DMS79 (cell line): ENCODE measurements at regions not wholly inside any gene's neighbourhood (a gene's known extent, or its start where the extent isn't known, plus 50 kb on each side); places are given as distances from the start of the nearest gene placed in this dataset.
"Not testable (repeated sequence)": the region's sequence is repeated elsewhere in the genome, so short reads cannot be mapped to it uniquely, and the experiment has no call there.

Experiments
- DNase-seq: peaks from one replicate; lab custom pipeline; 2025; lab: John Stamatoyannopoulos, UW

DNA sequence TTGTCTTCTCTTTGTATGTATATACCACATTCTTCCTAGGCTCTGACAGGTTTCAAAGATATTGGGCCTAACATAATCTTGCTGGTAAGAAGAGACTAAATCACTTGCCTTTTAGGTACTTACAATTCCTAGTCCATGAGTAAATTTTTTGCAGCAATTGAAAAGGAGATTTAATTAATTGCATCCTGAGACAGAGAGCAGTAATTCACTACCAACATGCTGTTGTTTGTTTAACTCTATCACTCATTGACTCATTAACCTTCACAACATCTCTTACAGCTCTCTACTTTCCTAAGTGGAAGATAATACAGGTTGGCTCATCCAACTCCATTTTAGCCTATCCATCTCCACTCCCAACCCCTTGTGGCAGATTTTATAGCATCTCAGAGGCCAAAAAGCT, 280.4 kb downstream of the ALDH8A1 start:
- no peak for DNase-seq

DNA sequence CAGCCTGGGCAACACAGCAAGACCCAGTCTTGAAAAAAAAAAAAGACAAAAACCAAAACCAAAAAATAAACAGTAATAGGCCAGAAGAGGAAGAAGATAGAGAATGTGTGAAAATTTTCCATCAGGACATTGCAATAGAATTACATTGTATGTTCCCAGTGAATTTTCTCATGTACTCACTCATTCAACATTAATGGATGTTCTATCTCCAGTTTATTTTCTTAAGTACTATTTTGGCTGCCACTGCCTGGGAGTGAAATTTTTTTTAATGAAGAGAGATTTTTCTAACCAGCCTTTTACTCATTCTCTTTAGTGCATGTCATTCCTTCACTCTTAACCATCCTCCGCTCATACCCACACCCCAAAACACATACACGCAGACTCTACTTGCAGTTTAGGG, 282.8 kb downstream of the ALDH8A1 start:
- no peak for DNase-seq

DNA sequence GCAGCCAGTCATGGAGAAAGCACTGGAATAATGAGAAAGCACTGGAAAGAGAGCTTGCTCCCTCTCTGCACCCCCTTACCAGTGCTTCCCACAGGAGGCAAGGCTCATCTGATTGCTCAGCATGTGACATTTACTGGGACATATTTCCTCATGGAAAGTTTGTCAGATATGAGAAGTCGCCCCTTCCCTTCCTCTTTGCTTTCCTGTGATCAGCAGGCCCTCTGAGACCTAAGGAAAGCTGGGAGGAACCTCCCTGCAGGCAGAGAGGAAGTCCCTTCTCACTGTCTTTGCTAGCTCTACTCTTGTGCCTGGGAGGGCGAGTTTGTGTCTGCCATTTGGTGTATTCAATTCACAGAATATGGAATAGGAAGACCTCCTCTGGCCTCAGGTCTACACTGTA, 283.8 kb downstream of the ALDH8A1 start:
- DNase-seq, result no peak

- no peak for DNase-seq
Measured at GRCh38 chr6:134665029-134665723, 284.7 kb downstream of the ALDH8A1 start.

GRCh38 chr6:134663800-134664535, 285.9 kb downstream of the ALDH8A1 start:
- DNase-seq, result no peak

- DNase-seq, result no peak
Measured at GRCh38 chr6:134663356-134663755, 286.5 kb downstream of the ALDH8A1 start.

- DNase-seq, result no peak
Measured at GRCh38 chr6:134662077-134662700, 287.7 kb downstream of the ALDH8A1 start.

DNA sequence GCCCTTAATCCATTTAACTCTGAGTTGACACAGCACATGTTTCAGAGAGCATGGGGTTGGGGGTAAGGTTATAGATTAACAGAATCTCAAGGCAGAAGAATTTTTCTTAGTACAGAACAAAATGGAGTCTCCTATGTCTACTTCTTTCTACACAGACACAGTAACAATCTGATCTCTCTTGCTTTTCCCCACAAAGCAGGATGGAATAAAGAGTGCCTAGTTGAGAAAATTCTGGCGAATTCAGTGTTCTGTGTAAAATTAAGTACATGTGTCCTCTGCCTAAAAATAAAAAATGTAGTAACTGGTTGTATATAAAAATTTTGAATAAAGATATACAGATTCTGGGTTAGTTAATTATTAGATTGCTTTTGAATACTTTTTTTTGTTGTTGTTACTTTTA, 290.0 kb downstream of the ALDH8A1 start:
- not testable (repeated sequence) for DNase-seq

DNA sequence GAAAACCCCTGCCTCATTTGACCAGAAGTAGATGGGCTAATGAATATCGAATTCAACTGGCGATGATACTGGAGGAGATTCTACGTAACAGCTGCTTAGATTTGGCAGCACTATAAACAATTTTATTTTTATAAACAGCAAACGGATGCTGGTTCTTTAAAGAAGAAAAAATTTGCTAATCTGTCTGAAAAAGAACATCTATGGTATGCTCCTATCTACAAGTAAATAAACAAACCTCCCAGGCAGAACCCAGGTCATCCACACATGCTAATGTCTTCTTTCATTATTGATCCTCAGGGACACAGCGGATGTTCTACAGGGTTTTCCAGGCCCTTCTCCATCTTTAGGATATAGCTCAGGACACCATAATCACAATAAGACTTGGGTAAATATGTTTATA, 291.3 kb downstream of the ALDH8A1 start:
- DNase-seq, result no peak

DNA sequence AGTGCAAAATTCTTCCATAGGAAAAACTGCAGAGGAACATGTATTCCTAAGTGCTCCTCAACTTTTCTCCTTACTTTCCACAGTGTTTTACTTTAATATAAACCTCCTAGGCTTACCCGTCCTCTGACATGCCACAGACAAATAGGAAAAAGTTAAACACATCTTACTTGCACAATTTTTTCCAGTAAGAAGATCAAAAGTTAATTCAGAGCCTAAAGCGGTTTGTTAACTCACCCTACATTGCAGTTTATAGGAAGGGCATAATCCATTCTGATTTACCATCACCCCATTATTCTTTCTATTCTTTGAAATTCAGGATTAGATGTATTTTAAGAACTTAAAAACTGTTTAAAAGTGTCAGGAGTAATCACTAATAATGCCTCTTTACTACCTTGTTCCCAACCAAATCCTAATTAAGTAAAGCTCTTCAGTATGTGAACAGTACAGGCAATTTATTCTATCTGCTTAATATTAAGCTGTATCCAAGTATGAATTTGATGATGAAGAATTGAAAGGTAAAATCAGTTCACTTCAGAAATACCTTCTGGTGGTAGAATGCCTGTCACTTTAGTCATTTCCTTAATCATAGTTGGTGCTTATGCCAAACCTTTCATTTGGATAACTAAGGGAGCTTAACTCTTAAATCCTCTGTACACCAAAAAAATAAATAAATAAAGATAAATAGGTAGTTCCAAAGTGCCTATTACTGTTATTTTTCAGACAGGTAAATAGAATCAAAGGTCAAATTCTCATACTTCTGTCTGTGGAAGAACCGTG, 292.0 kb downstream of the ALDH8A1 start:
- no peak for DNase-seq

DNA sequence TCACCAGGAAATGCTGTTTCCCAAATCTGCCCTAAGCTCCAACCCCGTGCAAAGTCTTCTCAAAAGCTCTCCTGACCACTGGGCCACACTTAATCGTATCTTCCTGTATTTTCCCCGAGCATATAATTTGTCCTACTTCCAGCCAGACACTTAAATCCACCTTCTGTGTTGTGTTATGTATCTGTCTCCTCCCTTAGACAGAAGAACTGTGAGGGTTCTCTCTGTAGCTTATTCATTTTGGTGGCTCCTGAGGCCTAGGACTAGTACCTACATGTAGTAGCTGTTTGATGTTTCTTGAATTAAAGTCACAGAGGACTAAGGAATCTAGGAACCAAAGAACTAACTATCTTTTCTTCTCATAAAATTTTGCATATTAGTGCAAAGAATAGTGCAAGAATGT, 292.6 kb downstream of the ALDH8A1 start:
- DNase-seq, result no peak

GRCh38 chr6:134654751-134655150, 295.1 kb downstream of the ALDH8A1 start:
- DNase-seq, result no peak

DNA sequence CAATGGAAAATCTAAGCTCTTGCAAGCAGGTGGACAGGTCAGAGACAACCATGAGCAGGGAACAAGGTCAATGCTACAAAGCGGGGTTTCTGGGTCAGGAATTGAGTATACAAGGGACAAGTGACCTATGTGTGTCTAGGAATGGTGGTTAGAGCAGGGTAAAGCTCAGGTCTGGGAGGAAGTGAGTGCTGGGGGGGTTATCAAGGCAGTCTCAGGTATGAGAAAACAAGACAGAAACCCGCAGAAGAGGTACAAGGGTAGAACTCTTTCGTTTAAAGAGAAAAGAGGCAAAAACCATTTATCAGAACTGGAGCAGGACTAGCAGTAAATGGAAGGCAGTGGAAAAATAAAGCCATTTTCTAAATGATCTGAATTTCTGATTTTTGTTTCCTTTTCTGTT, 298.4 kb downstream of the ALDH8A1 start:
- no peak for DNase-seq

- no peak for DNase-seq
Measured at GRCh38 chr6:134647861-134648260, 302.0 kb downstream of the ALDH8A1 start.

GRCh38 chr6:134642819-134643218, 307.1 kb downstream of the ALDH8A1 start:
- DNase-seq, result no peak

- no peak for DNase-seq
Measured at GRCh38 chr6:134642279-134642678, 307.6 kb downstream of the ALDH8A1 start.

DNA sequence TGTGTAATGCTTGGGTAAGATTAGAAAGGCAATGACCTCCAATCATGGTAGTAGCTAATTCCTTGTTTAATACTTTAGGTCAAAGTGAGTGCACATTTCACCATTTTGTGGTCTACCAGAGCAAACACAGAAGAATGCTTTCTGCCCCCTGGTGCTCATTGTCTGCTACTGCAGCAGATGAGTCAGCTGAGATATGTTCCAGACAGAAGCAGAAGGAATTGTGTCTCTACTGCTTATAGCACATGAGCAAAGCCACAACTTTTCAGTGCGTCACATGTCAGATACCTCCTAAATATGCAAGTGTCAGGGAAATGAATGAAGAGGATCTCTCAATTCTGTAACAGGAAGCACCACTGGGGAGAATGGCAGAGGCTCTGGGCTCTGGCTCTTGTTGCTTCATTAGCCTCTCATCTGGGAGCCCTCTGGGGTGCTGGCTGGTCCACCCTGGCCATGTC, 308.9 kb downstream of the ALDH8A1 start:
- DNase-seq, result no peak

GRCh38 chr6:134640229-134640628, 309.7 kb downstream of the ALDH8A1 start:
- no peak for DNase-seq

GRCh38 chr6:134637847-134638437, 312.0 kb downstream of the ALDH8A1 start:
- DNase-seq, result no peak

DNA sequence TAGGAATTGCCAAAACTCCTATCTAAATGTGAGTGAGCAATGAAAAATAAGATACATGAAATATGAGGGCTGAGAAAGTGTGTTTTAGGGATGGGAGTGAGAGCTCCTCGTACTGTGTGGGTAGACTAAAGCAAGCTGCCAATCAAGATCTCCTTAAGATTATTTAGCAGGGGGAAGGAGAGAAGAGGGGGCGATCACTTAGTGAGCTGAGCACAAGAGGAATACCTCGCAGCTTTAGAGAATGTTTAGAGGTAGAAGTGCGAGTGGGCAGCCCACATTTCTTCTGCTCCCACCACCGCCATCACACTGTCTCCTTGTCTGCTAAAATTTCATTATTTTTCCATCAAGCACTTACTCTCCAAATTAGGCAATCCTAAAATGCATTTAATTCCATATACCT, 312.6 kb downstream of the ALDH8A1 start:
- no peak for DNase-seq

- DNase-seq, result no peak
Measured at GRCh38 chr6:134636186-134636799, 313.6 kb downstream of the ALDH8A1 start.

DNA sequence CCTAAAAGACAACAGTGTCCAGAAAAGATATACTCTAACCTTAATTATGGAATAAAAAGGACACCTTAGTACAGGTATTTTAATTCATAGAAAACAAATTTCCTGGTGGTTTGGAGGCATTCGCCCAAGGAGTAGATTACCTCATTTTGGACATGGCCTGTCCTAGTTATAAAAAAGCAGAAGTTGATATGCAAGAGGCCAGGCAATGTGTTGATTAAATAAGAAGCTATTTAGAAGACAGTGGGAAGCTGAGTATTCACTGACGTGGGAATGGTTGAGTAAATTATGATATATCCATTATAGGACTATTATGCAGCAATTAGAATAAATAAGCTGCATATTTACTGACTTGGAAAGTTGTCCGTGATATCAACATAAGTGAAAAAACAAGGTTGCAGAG, 314.9 kb downstream of the ALDH8A1 start:
- DNase-seq, result no peak
